ENCODE measurements at regions not wholly inside any gene's neighbourhood (a gene's known extent, or its start where the extent isn't known, plus 50 kb on each side); places are given as distances from the start of the nearest gene placed in this dataset.

DNA sequence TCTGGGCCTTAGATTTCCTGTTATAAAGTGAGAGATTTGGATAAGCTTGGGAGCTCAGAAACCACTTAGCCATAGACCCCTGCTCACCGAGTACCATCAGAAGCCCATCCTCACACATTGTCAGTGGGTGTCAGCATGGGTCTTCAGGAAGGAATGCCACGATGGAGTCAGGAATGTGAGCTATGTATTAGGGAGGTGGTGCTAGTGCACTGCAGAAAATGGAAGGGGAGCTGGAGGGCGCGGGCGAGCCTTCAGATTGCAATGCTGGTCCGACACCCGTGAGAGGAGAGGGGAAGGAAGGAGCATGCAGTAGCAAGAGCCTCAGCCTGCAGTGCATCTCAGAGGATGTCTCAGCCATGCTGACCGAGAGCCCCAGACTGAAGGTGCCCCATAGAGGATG is 294.5 kb downstream of the FOXL1 start:
- peaks cover 9% of the 10 kb centered on the region for H3K27me3 Mint-ChIP-seq
- H3K27ac Mint-ChIP-seq: no peak overlapping the region
- no peaks in the 10 kb centered on the region for H3K4me1 Mint-ChIP-seq (ENCODE audit: low read depth)
- no peaks in the 10 kb centered on the region for H3K9me3 Mint-ChIP-seq (ENCODE audit: low read depth)
- H3K36me3 Mint-ChIP-seq: no peaks in the 10 kb centered on the region
- no peak overlapping the region for H3K4me3 Mint-ChIP-seq

DNA sequence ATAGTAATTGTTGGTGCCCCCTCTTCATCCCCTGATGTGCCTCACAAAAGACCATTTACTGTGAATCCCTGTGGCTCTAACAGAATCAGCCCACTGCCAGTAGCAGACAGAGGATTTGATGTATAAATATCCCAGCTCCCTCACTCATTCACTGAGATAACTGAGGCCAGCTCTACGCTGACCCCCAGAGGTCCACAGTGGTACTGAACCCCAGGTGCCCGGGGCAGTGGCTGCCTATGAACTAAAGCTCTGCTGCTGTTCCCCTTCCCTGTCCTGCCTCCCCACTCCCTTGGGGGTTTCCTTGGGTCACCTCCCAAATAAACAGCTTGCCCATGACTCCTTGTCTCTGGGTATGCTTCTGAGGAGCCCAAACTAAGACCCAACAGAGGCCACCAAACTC is 295.8 kb downstream of the FOXL1 start:
- no peaks in the 10 kb centered on the region for H3K9me3 Mint-ChIP-seq (ENCODE audit: low read depth)
- H3K27ac Mint-ChIP-seq: no peak overlapping the region
- no peaks in the 10 kb centered on the region for H3K36me3 Mint-ChIP-seq
- H3K4me1 Mint-ChIP-seq (ENCODE audit: low read depth): no peaks in the 10 kb centered on the region
- peaks cover 12% of the 10 kb centered on the region for H3K27me3 Mint-ChIP-seq
- no peak overlapping the region for H3K4me3 Mint-ChIP-seq

DNA sequence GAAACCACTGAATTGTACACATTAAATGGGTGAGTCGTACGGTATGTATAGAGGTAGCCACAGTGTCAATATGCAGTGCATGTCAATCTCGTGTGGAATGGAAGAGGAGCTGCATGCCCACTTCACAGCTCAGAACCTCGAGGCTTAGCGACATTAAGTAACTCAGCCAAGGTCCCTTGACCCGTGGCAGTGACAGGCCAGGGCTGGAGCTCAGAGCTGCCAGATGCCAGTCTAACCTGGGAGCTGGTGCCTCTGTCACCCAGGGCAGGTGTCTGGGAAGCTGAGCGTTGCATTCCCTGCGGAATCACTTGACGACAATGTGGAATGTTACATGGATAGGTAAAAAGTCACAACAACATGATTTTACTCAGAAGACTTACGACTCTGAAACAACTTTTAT is 298.1 kb downstream of the FOXL1 start:
- no peaks in the 10 kb centered on the region for H3K9me3 Mint-ChIP-seq (ENCODE audit: low read depth)
- H3K4me1 Mint-ChIP-seq (ENCODE audit: low read depth): no peaks in the 10 kb centered on the region
- H3K4me3 Mint-ChIP-seq: no peak overlapping the region
- H3K27ac Mint-ChIP-seq: no peak overlapping the region
- H3K27me3 Mint-ChIP-seq: peaks cover 18% of the 10 kb centered on the region
- H3K36me3 Mint-ChIP-seq: no peaks in the 10 kb centered on the region

DNA sequence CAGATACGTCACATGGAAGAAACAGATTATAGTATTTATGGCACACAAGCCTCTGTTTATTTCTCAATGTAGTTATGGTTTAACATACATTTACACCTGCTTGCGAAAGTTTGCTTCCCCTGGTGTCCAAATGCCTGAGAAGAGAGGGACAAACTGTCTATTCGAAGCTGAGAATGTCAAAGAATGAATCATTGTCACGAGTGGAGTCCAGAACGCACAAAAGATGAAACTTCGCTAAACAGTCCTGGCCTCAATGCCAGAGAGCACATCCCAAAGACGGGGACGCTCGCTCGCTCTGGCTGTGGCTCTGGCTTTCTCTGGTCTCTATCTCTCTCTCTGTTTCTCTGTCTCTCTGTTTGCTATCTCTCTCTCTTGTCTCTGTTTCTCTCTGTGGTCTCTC is 298.8 kb downstream of the FOXL1 start:
- H3K27ac Mint-ChIP-seq: no peak overlapping the region
- H3K4me1 Mint-ChIP-seq (ENCODE audit: low read depth): no peaks in the 10 kb centered on the region
- peaks cover 20% of the 10 kb centered on the region for H3K27me3 Mint-ChIP-seq
- no peak overlapping the region for H3K4me3 Mint-ChIP-seq
- no peaks in the 10 kb centered on the region for H3K36me3 Mint-ChIP-seq
- H3K9me3 Mint-ChIP-seq (ENCODE audit: low read depth): no peaks in the 10 kb centered on the region

DNA sequence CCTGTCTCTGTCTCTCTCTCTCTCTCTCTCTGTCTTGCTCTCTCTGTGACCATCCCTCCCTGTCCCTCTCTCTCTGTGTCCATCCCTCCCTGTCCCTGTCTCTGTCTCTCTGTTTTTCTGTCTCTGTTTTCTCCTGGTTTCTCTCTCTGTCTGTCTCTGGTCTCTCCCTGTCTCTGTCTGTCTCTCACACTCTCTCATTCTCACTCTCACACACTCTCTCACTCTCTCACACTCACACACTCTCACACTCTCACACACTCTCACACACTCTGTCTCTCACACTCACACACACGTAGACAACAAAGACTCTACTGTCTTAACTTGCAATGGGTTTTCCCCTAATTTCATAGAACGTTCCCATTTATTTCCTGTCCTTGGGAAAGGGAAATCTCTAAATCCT is 299.5 kb downstream of the FOXL1 start:
- Mint-ChIP-seq H3K27ac (no peak overlapping the region), H3K4me1 (ENCODE audit: low read depth) (no peaks in the 10 kb centered on the region), H3K36me3 (no peaks in the 10 kb centered on the region), H3K4me3 (no peak overlapping the region), H3K27me3 (peaks cover 20% of the 10 kb centered on the region), H3K9me3 (ENCODE audit: low read depth) (no peaks in the 10 kb centered on the region)

DNA sequence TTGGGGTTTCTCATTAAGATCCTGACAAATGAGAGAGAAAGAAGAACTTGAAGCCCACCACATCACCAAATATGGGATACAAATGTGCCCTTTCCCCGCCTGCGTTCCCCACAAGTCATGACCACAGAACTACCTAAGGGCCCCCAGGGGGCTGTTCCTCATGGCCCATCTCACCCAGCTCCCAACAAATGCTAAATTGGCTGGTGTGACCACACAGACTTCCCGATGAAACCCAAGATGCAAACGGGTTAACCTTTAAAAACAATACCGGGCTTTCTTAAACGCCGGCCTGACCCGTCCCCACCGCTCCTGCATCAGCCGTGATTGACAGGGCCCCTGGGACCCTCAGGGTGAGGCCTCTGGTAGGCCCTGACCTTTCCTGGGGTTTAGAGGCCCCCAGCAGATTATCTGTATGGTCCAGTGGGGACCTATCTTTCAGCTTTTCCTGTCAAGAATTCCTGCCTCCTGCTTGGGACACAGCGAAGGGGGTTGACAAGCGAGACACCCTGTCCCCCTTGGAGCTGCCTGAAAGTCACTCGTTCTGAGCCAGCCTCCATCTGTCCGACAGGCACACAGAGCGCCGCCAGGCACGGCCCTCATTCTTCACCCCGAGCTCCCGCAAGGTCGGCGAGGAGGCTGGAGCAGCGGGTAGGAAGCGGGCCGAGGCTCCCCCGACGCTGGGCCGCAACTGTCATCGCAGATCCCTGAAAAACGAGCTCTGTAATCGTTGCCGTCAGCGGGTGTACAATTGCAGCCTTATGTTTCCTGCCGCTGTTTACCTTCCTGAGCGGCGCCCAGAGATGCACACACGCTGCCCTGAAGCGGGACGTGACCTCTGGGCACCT is 300.1 kb downstream of the FOXL1 start:
- Mint-ChIP-seq H3K9me3 (ENCODE audit: low read depth) (no peaks in the 10 kb centered on the region), H3K27me3 (peaks cover 20% of the 10 kb centered on the region), H3K4me1 (ENCODE audit: low read depth) (no peaks in the 10 kb centered on the region), H3K4me3 (no peak overlapping the region), H3K36me3 (no peaks in the 10 kb centered on the region), H3K27ac (no peak overlapping the region)

DNA sequence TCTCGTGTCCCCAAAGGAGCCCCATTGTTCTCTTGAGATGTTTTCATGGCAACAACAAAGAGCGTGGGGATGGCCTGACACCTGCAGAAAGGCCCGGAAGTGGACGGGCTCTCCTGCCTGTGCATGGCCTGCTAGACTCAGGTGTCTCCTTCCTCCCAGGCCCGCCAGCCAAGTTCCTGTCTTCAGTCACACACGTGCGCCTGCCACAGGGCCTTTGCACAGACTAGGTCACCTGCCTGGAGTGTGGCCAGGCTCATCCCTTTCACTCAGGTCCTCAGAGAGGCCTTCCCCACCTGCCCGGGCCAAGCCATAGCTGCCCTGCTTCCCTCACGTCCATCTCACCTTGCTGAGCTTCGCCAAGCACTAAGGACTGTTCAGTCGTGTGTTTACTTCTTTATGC is 300.9 kb downstream of the FOXL1 start:
- Mint-ChIP-seq H3K36me3 (no peaks in the 10 kb centered on the region), H3K4me1 (ENCODE audit: low read depth) (no peaks in the 10 kb centered on the region), H3K4me3 (no peak overlapping the region), H3K27me3 (peaks cover 20% of the 10 kb centered on the region), H3K27ac (no peak overlapping the region), H3K9me3 (ENCODE audit: low read depth) (no peaks in the 10 kb centered on the region)

DNA sequence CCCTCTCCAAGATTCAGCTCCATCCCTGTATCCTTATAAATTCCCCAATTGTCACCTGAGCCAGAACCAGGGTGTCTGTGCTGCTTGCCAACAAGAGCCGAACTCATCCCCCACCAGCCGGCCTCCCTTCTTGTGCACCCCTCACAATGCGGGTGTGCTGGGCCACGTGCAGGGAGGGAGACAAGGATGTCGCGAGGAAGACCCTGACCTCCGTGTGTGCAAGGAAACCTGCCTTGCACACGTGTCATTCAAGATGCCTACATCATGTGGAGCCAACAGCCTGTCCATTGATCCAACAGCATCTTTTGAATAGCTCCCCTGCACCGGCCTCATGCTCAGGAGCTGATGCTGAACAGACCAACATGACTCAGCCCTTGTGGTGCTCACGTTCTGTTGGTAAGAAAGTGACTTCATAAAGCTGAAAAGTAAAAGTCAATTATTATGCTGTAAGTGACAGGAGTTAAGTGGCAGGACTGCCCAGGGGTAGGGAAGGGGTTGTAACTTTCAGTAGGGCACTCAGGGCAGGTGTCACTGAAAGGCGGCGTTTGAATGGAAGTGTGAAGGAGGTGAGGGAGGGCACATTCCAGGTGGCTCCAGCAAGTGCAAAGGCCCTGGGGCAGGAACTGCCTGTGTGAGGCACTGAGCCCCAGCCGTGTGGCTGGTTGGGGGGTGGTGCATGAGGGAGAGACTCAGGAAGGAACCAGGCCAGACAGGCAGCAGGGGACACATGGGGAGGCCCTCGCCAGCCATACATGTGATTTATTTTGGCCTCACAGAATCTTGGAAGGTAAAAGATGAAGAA is 302.2 kb downstream of the FOXL1 start:
- Mint-ChIP-seq H3K4me1 (ENCODE audit: low read depth) (no peaks in the 10 kb centered on the region), H3K4me3 (no peak overlapping the region), H3K27ac (no peak overlapping the region), H3K36me3 (no peaks in the 10 kb centered on the region), H3K9me3 (ENCODE audit: low read depth) (no peaks in the 10 kb centered on the region), H3K27me3 (peaks cover 23% of the 10 kb centered on the region)

DNA sequence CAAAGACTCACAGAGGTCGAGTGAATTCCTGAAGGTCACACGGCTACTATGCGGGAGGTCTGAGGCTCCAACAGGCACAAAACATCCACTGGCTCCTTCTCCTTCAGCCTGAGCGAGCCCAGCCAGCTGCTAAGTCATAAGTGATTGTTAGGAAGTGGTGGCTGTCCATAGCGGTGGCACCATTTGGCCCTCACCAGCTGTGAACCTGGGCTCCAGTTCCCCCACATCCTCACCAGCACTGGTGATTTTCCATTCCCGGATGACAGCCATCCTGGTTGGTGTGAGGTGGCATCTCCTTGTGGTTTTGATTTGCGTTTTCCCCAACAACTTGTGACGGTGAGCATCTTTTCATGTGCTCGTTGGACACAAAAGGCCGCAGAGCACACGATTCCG is 302.8 kb downstream of the FOXL1 start:
- H3K4me1 Mint-ChIP-seq (ENCODE audit: low read depth): no peaks in the 10 kb centered on the region
- peaks cover 23% of the 10 kb centered on the region for H3K27me3 Mint-ChIP-seq
- H3K27ac Mint-ChIP-seq: no peak overlapping the region
- H3K4me3 Mint-ChIP-seq: no peak overlapping the region
- no peaks in the 10 kb centered on the region for H3K9me3 Mint-ChIP-seq (ENCODE audit: low read depth)
- no peaks in the 10 kb centered on the region for H3K36me3 Mint-ChIP-seq

DNA sequence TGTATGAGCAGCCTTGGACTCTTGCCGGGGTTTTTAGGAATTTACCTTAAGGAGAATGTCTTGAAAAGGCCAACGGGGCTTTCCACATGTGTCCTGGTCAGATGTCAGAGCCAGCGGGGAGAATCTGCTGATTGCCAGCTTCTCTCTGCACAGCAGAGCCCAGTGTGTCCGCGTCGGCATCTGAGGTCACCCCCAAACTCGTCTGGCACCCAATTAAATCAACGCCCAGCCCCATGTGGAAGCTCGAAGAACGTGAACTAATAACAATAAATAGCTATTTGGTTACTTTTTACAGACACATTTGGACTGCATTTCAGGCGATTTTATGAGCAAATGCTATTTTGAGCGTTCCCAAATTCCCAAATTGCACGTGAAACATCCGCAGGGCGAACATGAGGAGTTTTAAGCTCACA is 303.5 kb downstream of the FOXL1 start:
- no peaks in the 10 kb centered on the region for H3K36me3 Mint-ChIP-seq
- H3K27ac Mint-ChIP-seq: no peak overlapping the region

DNA sequence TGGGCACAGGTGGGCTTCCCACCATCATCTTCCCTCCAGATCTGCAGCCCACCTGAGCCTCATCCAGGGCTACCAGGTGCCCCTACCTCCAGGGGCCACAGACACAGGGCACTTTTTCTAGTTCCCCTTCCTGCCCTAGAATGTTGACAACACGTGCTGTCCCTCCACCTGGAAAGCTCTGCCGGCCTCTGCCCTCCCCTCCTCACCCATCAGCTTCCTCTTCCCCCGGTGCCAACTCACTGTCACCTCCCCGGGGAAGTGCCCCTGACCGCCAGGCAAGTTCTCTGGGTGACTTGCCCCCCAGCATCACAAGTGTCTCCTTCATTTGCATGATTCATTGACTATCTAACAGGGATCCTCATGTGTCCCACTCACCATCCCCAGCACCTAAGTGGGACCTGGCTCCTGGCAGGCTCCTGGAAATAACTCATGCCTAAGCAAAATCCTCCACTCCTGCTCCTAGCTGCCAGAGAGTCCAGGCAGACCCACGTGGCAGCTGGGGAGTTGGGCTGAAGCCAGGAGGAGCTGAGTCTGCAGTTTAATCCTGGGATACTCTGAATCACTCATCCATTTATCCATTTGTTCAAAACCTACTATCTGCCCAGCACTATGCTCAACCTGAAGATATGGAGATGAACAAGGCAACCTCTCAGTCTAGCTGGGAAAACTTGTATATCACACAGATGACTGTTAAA is 304.4 kb downstream of the FOXL1 start:
- no peak overlapping the region for H3K4me3 Mint-ChIP-seq
- H3K36me3 Mint-ChIP-seq: no peaks in the 10 kb centered on the region
- H3K9me3 Mint-ChIP-seq (ENCODE audit: low read depth): no peaks in the 10 kb centered on the region
- peaks cover 16% of the 10 kb centered on the region for H3K27me3 Mint-ChIP-seq
- no peak overlapping the region for H3K27ac Mint-ChIP-seq
- H3K4me1 Mint-ChIP-seq (ENCODE audit: low read depth): no peaks in the 10 kb centered on the region

More for the DNA sequence above, 303.5 kb downstream of the FOXL1 start:
- Mint-ChIP-seq H3K4me1 (ENCODE audit: low read depth) (no peaks in the 10 kb centered on the region), H3K27me3 (peaks cover 21% of the 10 kb centered on the region), H3K4me3 (no peak overlapping the region), H3K9me3 (ENCODE audit: low read depth) (no peaks in the 10 kb centered on the region)

DNA sequence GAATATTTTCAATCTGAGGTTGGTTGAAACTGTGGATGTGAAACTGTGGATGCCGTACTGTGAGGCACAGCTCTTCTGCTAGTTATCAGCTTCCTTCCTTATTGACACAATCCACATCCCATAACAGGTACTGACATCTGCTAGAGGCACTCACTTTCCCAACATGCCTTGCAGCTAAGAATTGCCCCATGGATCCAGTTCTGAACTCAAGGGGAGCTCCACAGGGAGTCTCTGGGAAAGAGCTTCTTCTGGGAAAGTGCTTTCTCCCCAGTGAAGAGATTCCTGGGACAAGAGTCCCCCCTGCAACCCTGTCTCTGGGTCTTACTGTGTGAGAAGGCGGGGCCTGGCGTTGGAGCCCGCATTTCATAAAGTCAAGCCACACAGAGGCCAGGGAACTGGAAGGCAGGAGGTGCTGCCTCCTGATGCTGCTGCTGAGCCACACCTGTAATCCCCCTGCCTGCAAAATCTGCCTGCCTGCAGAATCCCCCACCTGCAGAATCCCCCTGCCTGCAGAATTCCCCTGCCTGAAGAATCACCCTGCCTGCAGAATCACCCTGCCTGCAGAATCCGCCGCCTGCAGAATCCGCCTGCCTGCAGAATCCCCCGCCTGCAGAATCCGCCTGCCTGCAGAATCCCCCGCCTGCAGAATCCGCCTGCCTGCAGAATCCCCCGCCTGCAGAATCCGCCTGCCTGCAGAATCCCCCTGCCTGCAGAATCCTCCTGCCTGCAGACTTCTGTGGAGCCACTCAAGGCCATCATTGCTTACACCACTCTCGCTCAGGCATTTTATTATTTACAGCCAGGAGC is 305.4 kb downstream of the FOXL1 start:
- Mint-ChIP-seq H3K27ac (no peak overlapping the region), H3K4me3 (no peak overlapping the region), H3K4me1 (ENCODE audit: low read depth) (no peaks in the 10 kb centered on the region), H3K27me3 (peaks cover 14% of the 10 kb centered on the region), H3K36me3 (no peaks in the 10 kb centered on the region), H3K9me3 (ENCODE audit: low read depth) (no peaks in the 10 kb centered on the region)

DNA sequence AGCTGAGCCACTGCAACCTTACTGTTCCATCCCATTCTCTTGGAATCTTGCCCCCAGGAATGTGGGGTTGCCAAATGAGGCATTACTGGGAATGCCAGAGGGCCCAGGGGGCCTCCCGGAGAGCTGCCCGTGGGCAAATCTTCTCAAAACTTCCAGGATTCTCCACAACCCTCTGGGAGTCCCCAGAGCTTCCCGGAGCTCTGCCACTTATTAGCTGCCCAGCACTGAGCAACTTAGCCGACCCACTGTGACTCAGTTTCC is 306.0 kb downstream of the FOXL1 start:
- H3K9me3 Mint-ChIP-seq (ENCODE audit: low read depth): no peaks in the 10 kb centered on the region

DNA sequence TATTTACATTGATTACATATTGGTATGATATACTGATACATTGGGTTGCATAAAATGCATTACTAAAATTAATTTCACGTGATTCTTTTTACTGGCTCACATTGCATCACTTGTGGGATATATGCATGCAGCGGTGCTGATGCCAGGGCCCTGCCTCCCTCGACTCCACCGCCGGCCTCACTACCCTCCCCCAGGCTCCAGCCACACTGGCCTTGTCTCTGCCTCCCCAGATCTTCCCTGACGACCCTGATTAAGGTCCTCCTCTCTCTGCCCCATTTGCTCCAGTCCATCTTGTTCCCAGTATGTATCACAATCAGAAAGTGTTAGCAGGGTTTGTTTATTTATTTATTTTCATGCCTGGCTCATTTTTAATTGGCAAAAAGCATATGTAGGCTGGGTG is 306.8 kb downstream of the FOXL1 start:
- H3K36me3 Mint-ChIP-seq: no peaks in the 10 kb centered on the region
- H3K9me3 Mint-ChIP-seq (ENCODE audit: low read depth): no peaks in the 10 kb centered on the region
- no peak overlapping the region for H3K27ac Mint-ChIP-seq
- peaks cover 8% of the 10 kb centered on the region for H3K27me3 Mint-ChIP-seq
- H3K4me3 Mint-ChIP-seq: no peak overlapping the region
- H3K4me1 Mint-ChIP-seq (ENCODE audit: low read depth): no peaks in the 10 kb centered on the region

More for the DNA sequence above, 306.0 kb downstream of the FOXL1 start:
- Mint-ChIP-seq H3K4me1 (ENCODE audit: low read depth) (no peaks in the 10 kb centered on the region), H3K36me3 (no peaks in the 10 kb centered on the region), H3K27me3 (peaks cover 14% of the 10 kb centered on the region), H3K27ac (no peak overlapping the region), H3K4me3 (no peak overlapping the region)

DNA sequence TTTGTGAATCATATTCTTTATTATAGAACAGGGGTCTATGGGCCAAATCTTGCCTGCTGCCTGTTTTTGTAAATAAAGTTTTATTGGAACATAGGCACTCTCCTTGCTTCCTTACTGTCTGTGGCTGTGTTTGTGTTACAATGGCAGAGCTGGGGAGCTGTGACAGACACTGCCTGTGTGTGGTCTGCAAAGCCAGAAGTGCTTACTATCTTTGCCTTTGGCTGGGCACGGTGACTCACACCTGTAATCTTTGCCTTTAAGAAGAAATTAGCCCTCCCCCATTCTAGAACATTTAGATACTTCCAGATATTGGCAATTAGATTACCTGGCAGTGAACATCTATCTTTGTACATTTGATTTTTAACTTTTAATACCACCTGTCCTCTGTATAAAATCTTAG is 308.3 kb downstream of the FOXL1 start:
- Mint-ChIP-seq H3K36me3 (no peaks in the 10 kb centered on the region), H3K4me1 (ENCODE audit: low read depth) (no peaks in the 10 kb centered on the region)

More for the DNA sequence above, 308.3 kb downstream of the FOXL1 start:
- Mint-ChIP-seq H3K27ac (no peak overlapping the region), H3K9me3 (ENCODE audit: low read depth) (no peaks in the 10 kb centered on the region), H3K27me3 (peaks cover 6% of the 10 kb centered on the region), H3K4me3 (no peak overlapping the region)
